HG02610 (cell line): ENCODE measurements at regions not wholly inside any gene's neighbourhood (a gene's known extent, or its start where the extent isn't known, plus 50 kb on each side); places are given as distances from the start of the nearest gene placed in this dataset.

ENCODE experiments used
- ATAC-seq: cut with Tn5 transposase; IDR thresholded peaks from one replicate; pipeline ENCODE4 v1.9.1; 2021; ENCODE audit warnings: mild to moderate bottlenecking, moderate library complexity; ENCODE audit not compliant: unreplicated experiment

DNA sequence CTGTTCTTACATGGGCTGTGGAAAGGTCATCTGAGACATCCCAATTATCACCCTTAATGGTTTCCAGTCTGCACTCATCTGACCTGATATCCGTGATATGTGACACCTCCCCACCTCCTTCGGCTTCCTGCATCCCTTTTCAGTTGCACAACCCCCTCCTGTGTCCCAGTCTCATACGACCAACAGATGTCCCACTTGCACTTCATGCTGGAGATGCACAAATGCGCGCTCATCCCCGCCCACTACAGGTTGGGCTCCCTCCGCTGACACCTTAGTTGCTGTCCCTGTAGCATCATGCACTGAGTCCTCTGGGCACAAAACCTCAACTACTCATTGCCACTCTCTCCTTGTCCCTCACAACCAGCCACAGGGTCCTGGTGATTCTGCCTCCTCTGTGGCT lies 94.4 kb downstream of the MIS18A start:
- ATAC-seq, result no peak

DNA sequence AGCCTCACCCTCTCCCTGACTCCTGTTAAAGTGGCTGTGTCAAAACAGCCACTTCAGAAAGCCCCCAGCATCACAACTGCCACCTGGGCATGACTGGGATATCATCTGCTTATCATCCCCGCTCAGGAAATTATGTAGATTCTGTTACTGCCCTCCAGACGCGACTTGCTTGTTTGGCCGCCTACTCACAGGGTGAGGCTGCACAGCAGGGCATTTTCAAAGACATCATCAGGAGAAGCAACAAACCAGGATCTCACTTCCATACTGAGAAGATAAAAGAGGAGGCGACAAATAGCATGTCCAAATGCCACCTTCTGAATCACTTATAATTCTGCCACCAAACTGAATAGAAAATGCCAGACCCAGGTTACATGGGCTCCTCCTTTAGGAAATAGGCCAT lies 94.8 kb downstream of the MIS18A start:
- no peak for ATAC-seq

DNA sequence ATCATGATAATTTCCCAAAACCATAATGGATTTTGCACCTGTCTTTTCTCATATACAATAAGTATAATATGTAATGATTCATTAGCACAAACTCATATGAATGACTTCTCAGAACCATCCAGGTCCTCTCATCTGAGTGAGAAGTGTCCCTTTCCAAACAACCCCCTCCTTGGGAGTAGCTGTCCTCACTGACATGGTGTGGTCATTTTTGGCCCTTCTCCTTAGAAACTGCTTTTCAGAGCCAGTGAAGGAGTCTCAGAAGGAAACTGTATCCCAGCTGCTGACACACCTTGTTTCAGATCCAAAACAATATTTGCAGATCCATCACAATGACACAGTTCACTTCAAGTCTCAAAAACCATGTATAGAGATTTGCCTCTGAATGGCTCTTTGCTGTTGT lies 95.5 kb downstream of the MIS18A start:
- no peak for ATAC-seq

DNA sequence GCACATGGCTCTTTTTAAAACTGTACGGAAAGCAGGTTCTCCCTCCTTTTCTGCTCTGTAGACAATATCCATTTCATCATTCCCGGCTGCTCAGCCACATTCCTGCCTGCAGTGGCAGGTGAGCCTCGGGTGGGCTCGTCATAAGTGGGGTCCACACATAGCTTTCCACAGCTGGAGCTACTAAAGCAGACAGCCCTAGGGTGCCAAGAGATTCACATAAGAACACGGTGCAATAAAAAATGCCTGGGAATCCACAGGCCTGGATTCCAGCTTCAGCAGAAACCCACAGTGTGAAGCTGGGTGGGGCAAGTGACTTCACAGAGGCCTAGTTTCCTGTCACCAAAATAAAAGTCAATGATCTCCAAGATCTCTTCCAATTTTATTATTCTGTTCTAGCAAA lies 96.4 kb downstream of the MIS18A start:
- no peak for ATAC-seq

DNA sequence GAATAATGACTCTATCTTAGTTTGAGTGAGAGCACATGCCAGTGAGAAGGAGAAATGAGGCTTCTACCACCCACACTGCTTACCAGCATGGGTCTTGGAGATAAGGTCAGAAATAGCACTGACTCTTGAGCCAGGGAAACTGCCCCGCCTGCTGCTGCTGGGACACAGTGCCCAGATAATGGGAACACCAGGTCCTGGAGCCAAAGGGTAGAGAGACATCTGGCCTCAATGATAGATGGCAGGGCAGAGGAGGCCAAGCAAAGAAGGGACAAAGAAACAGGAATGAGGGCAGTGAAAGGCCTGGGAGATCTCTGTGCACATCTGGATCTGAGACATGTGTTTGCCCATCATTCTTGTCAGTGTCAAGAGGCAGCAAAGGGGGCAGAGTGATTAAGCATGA lies 97.4 kb downstream of the MIS18A start:
- no peak for ATAC-seq

DNA sequence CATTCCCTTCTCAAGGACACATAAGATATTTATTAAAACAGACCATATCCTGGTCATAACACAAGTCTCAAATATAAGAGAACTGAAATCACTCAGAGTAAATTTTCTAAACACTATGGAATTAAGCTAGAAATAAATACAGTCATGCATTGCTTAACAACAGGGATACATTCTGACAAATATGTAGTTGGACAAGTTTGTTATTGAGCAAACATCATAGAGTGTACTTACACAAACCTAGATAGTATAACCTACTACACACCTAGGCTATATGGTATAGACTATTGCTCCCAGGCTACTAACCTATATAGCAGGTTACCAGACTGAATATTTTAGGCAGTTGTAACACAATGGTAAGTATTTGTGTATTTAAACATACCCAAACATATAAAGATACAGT lies 104.0 kb downstream of the MIS18A start:
- no peak for ATAC-seq

DNA sequence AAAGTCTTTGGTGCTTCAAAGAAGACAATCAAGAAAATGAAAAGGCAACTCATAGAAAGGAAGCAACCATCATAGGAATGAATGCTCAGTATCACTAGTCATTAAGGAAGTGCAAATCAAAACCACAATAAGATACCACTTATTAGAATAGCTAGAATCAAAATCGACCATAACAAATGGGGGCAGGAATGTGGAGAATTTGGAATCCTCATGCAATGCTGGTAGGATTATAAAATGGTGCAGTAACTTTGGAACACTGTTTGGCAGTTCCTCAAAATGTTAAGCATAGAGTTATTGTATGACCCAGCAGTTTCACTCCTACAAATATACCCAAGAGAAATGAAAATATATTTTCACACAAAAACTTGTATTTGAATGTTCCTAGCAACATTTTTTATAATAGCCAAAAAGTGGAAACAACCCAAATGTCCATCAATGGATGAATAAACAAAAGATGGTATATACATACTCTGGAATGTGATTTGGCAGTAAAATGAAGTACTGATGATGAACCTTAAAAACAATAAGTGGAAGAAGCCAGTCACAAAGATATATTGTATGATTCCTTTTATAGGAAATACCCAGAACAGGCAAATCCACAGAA lies 105.6 kb downstream of the MIS18A start:
- ATAC-seq, result no peak

DNA sequence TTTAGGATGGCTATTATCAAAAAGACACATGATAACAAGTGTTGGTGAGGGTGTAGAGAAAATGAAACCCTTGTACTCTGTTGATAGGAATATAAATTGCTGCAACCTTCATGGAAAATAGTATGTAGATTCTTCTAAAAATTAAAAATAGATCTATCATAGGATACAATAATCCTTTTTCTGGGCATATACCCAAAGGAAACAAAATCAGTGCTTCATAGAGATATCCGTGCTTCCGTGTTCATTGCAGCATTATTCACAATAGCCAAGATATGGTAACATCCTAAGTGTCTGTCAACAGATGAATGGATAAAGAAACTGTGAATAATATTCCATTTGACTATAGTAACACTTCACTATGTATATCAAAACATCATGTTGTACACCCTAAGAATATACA lies 106.7 kb downstream of the MIS18A start:
- no peak for ATAC-seq

DNA sequence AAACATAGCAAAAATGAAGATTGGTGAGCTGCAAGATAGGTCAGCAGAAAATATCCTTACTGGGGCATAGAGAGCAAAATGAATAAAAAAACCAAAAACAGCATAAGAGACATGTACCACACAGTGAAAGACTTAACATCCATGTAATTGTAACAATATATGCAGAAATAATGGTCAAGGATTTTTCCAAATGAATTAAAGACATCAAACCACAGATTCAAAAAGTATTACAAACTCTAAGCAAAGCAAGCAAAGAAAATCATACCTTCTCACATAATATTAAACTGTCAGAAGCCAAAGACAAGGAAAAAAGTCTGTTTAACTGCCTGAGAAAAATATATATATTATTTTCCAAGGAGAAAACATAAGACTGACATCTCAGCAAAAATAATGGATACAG lies 111.3 kb downstream of the MIS18A start:
- ATAC-seq, result no peak

DNA sequence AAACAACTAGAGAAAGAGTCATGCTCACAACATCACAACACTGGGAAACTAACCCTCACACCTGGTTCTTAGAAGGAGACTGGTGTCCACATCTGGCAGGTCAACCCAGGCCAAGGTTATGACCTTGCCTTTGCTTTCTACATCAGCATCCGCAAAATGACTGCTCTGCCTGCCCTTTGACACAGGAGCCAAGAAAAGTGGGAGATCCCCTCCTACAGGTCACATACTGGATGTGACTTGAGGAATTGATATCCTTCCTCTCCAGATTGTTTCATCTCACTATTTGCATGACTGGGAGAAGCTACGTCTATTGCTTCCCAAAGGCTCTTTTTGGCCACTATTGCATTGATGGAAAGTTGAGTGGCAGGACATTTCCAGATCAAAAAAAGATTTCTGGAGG lies 115.5 kb downstream of the MIS18A start:
- no peak for ATAC-seq

DNA sequence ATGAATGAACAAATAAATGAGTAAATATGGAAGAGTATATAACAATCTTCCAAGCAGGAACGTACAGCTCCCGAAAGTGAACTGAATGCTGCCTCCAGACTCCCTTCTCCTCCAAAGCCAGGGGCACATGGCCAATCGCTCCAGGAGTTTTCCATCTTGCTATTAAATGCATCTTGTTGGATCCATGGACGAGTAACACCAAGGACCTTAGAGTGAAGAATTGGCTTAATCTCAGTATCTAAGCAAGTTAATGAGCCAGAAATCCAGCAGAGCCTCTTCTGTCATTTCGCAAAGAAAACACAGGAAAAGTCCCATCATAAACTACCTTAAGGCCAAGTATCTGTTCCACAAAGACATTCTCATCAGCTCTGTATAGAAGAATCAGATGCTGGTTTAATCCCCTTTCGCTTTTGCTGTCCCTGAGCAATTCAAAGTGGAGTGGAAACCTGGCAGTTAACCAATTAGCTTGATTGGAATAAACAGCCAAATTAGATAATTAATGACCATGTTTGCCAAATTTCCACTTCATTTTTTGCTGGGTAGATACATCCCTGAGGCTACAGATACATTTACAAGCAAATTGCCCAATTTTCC lies 116.0 kb downstream of the MIS18A start:
- ATAC-seq, result no peak

DNA sequence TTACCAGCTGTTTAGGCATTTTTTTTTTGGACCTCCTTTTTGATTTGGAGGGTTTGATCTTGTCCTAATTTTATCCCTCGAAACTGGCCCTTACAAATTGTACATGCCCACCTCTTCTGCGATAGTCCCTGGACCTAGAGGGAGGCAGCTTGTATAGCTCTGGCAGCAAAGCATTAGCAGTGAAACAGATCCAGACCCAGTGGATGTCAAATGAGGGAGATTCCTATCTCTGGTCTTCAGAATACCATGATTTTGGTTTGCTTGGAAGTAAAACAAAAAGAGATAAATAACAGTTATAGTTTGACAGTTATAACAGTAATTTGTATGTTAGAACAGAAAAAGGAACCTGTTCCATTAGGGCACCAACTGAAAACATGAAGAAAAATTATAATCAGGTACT lies 123.6 kb downstream of the MIS18A start:
- ATAC-seq, result no peak

DNA sequence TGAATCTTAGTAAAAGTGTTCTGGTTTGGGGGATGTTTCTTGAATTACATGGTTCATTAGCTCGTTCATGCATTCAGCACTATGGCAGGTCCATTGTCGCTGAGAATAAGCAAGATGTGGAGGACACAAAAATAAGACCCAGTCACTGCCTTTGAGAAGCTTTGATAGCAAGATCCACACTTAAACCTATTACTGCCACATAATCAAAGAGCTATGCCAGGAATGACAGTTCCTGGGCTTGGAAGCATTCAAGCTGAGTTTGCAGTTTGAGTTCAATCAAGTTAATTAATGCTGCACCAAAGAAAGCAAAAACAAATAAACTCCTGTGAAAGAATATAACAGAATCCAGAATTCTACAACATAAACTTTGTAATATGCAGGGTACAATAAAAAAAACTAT lies 131.8 kb downstream of the MIS18A start:
- no peak for ATAC-seq

DNA sequence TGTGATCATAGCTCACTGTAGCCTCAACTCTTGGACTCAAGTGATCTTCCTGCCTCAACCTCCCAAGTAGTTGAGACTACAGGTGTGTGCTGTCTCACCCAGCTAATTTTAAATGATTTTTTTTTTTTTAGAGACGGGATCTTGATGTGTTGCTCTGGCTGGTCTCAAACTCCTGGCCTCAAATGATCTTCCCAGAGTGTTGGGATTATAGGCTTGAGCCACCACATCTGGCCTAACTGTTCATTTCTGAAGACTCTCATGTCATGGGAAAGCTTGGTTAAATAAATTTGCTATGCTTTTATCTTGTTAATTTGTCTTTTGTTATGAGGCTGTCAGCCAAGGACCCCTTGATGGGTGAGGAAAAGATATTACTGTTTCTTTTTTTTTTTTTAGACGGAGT lies 134.0 kb downstream of the MIS18A start:
- no peak for ATAC-seq

DNA sequence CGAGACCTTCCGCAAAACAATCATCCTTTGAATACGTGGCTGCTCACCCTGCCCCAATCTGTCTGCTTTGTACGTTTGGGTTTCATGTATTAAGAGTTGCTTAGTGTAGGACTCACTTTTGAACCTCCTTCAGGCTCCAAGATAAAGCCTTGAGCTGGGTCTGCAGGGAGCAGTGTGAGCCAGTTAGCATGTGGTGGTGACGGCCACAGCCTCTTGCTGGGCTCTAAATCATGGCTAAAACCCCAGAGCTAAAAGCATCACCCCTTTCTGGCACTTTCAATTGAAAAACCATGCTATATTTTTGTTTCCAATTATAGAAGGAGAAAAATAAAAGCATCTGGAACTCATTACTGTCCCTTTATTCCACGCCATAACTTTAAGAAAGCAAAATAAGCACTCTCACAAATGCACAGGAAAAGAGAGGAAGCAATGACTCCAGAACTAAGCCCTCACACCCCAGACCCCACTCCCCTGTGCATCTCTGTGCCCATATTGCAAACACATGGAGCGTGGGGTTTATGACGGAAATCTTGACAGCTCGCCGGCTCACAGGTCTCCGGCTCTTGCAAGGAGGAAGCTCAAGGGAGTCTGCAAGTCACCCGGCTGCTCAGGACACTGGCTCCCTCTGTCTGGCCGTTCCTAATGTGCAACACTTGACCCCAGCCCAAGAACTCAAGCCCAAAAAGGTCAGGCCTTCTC lies 135.5 kb downstream of the MIS18A start:
- ATAC-seq, result no peak

DNA sequence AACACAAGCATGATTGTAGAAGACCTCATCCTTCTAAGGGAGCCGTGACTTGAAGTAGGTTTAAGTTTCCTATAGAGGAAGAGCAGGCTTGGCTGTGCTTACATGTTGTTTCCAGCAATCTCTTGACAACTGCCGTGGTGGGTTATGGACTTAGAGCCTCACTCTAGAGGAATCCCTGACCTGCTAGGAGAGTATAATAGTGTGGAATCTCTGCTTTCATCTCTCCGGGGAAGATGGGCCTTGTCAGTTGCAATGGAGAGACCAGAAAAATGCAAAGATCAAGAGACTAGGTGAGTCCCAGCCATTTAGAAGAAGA lies 137.6 kb downstream of the MIS18A start:
- ATAC-seq, result no peak

DNA sequence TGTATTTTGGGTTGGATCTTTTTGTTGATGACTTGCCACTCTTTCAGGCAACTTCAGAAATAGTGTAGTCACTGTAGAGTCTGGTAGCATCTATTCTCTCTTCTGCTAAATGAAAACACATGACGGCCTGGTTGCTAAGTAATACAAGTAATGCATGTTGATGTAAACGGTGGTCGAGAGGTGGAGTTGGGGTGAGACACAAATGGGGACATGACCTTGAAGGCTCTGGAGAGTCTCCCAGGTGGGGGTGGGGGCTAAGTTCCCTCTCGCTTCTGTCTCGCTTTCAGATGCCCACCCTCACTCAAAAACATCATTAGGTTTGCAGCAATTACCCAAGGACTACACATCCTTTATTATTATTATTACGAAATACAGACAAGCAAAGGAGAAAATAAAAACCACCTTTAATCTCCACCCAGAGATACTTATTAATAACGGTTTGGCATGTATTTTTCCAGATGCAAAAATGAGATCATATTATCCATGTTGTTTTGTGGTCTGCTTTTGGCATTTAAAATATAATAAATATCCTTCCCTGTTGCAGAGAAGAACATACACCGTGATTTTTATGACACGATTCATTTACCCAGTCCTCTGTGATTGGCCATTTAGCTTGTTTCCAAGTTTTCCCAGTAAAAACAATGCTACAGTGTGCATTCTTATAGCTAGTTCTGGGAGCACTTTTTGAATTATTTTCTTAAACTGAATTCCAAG lies 138.1 kb downstream of the MIS18A start:
- no peak for ATAC-seq

DNA sequence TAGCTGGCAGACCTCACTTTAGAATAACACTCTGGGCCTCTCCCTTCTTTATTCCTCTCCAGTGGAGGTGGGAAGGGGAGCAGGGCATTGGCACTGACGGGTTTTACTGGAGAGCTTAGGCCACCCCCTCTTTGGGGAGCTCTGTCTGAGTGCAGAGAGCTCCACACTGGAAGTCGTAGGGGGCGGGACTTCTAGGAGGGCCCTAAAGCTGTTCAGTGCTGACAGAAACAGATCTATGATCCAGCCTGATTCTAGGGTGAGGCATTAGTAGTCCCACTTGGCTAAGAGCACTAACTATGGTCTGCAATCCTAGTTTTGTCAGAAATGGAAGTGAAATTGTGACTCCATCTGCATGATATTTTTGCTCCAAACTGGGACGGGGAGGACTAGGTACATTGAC lies 138.7 kb downstream of the MIS18A start:
- ATAC-seq, result no peak

DNA sequence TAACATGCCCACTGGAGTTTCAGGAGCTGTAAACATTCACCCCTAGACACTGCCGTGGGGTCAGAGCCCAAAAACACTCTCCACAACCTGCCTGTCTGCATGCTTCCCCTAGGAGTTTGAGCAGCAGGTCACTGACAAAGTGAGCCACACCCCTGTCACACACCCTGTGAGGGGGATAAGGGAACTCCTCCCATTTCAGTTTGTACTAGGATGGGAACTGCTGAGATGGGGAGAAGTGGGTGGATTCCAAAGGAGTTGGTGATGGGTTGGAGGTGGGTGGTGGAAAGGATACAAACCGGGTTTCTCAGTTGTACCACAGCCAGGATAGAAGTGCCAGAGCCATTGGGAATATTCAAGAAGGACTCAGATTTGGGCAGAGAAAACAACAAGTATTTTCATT lies 140.2 kb downstream of the MIS18A start:
- no peak for ATAC-seq

DNA sequence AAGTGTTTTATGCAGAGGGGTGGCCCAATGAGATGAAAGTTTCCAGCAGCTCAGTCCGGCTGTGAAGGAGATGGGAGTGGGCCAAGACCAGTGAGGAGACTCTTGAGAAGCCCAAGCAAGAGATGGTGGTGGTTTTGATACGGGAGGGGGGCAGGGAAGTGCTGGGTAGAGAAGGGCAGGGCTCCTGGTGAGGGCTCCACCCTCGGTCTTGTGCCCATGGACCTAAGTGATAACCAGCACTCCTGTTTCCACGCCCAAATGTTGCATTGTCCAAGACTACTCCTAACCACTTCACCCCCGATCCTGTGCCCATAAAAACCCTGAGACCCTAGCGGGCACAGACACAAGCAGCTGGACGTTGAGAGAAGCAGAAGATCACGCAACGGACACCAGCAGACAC lies 140.9 kb downstream of the MIS18A start:
- ATAC-seq, result no peak

DNA sequence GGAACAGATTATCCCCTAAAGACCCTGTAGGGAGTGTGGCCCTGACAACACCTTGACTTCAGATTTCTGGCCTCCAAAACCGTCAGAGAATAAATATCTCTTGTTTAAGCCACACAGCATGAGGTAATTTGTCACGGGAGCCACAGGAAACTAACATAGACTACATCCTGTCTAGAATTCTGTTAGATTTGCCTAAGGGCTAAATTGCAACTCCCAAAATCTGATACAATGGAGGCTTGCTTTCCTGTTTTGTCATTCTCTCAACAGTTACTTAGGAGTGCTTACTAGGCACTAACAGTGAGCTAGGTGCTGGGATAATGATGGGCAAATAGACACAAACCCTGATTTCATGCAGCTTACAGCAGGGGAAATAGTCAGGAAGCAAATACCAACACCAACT lies 141.6 kb downstream of the MIS18A start:
- ATAC-seq, result no peak

DNA sequence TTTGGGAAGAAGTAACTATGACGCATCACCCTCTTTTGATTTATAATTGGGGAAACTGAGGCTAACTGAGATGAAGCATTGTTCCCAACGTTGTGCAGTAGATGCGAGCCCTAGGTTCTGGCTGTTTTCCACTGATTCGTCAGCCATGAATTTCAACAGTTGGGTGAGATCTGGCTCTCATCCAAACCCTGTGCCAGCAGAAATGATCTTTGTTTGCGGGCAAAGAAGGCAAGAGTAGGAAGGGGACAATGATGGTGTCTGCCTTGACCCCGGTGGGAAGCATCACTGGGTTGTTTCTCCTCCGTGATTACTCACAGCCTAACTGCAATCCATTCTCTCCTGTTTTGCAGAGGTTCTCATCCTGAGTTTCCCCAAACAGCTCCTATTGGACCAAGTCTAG lies 142.3 kb downstream of the MIS18A start:
- no peak for ATAC-seq
